HL-60 (cell line): ENCODE measurements at regions not wholly inside any gene's neighbourhood (a gene's known extent, or its start where the extent isn't known, plus 50 kb on each side); places are given as distances from the start of the nearest gene placed in this dataset.

Source experiments
- CTCF ChIP-seq: IDR thresholded peaks from one replicate; pipeline ENCODE4 v1.5.1; 2011; ENCODE audit warnings: low read length, control low read depth, inconsistent platforms; ENCODE audit not compliant: insufficient read depth
- POLR2AphosphoS5 ChIP-seq: IDR thresholded peaks from 2 replicates; pipeline ENCODE4 v1.6.1; 2012; ENCODE audit warnings: low read depth

DNA sequence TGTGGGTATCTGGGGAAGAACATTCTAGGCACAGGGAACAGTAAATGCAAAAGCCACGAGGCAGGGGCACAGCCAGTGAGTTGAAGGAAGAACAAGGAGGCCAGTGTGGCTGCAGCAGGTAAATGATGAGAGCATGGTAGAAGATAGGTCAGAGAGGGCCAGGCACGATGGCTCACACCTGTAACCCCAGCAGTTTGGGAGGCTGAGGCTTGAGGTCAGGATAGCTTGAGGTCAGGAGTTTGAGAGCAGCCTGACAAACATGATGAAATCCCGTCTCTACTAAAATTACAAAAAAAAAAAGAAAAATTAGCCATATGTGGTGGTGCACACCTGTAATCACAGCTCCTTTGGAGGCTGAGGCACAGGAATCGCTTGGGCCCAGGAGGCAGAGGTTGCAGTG is 86.7 kb upstream of the ESRRB start:
- no peak for TF ChIP-seq CTCF
- no peak for TF ChIP-seq POLR2AphosphoS5
